Endothelial cell of umbilical vein (primary cell): ENCODE measurements at regions not wholly inside any gene's neighbourhood (a gene's known extent, or its start where the extent isn't known, plus 50 kb on each side); places are given as distances from the start of the nearest gene placed in this dataset.

Experiments used
- BruUV-seq: library from RNA; stranded (reverse); fragments of 400-500 nt; replicated peaks from 2 replicates; lab custom pipeline; 2021; lab: Mats Ljungman, UMichigan
- CTCF ChIA-PET: fragments of 300-600, 350-600 bp; sonication (Branson Sonifier 250); formaldehyde crosslinking; loops from one replicate; lab custom pipeline; 2021; ENCODE audit warnings: antibody characterized with exemption, inconsistent platforms; lab: Charles Lee
- POLR2A ChIA-PET: fragments of 300-600, 350-600 bp; sonication (Branson Sonifier 250); formaldehyde crosslinking; loops from one replicate; lab custom pipeline; 2021; ENCODE audit warnings: antibody characterized with exemption, inconsistent platforms; lab: Charles Lee
- DNase-seq: peaks from one replicate; pipeline ENCODE4 v3.0.0-alpha.2; 2011; ENCODE audit warnings: low read depth, low spot score
- FAIRE-seq: peaks from 2 replicates; lab custom pipeline; 2011; peaks lifted over from hg19 to GRCh38; lab: Jason Lieb, UNC
- H2AFZ ChIP-seq: 2 replicates; pipeline ENCODE4 v1.6.0; 2012; ENCODE audit warnings: low read depth, low read length, control low read depth, inconsistent platforms
- H3K27ac ChIP-seq: 2 replicates; pipeline ENCODE4 v1.5.1; 2011; ENCODE audit warnings: low read depth, mild to moderate bottlenecking, control low read depth, low read length, moderate library complexity; ENCODE audit not compliant: insufficient read depth
- H3K27me3 ChIP-seq, 2 experiments: 2 replicates each; pipeline versions ENCODE4 v1.6.0 to v1.6.1; 2011; ENCODE audit warnings: low read length in 2 of 2, mixed read lengths in 1 of 2; ENCODE audit not compliant: control insufficient read depth in 2 of 2, insufficient read depth in 2 of 2
- H3K36me3 ChIP-seq, 2 experiments: 2 replicates in 1 of 2; 3 replicates in 1 of 2; pipeline ENCODE4 v1.5.1; 2011; ENCODE audit warnings: low read length in 2 of 2, mild to moderate bottlenecking in 1 of 2, moderate library complexity in 1 of 2; ENCODE audit not compliant: control insufficient read depth in 2 of 2, insufficient read depth in 2 of 2; ENCODE audit errors: extremely low read depth in 1 of 2
- H3K4me1 ChIP-seq: 3 replicates; pipeline ENCODE4 v1.5.1; 2011; ENCODE audit warnings: mild to moderate bottlenecking, low read length; ENCODE audit not compliant: control insufficient read depth, insufficient read depth; ENCODE audit errors: extremely low read depth
- H3K4me2 ChIP-seq: 2 replicates; pipeline ENCODE4 v1.6.1; 2011; ENCODE audit warnings: low read length, control low read depth, mixed read lengths; ENCODE audit not compliant: insufficient read depth
- H3K4me3 ChIP-seq, 3 experiments: fragments of 200-600 bp in 1 of 3; sonication (generic), shearing (Covaris generic) in 1 of 3; replicated peaks in 1 of 3; 2 replicates each; pipeline ENCODE4 v1.5.1; 2011 to 2016; ENCODE audit warnings: control low read depth in 3 of 3, low read length in 3 of 3, mild to moderate bottlenecking in 2 of 3, inconsistent platforms in 1 of 3, low read depth in 1 of 3, moderate library complexity in 1 of 3; ENCODE audit not compliant: insufficient read depth in 1 of 3
- H3K79me2 ChIP-seq: 2 replicates; pipeline ENCODE4 v1.6.0; 2012; ENCODE audit warnings: low read length, inconsistent platforms; ENCODE audit not compliant: control insufficient read depth, insufficient read depth
- H3K9ac ChIP-seq: replicated peaks from 2 replicates; pipeline ENCODE3; 2011; ENCODE audit warnings: low read length, control low read depth; ENCODE audit not compliant: insufficient read depth; ENCODE audit errors: extremely low read depth
- H3K9me1 ChIP-seq: replicated peaks from 3 replicates; pipeline ENCODE4 v1.6.0; 2011; ENCODE audit warnings: mild to moderate bottlenecking, low read length; ENCODE audit not compliant: control insufficient read depth, insufficient read depth; ENCODE audit errors: extremely low read depth
- H3K9me3 ChIP-seq: replicated peaks from 2 replicates; pipeline ENCODE4 v1.5.1; 2012; ENCODE audit warnings: low read length, inconsistent platforms; ENCODE audit not compliant: control insufficient read depth, insufficient read depth
- H4K20me1 ChIP-seq: replicated peaks from 2 replicates; pipeline ENCODE3; 2011; ENCODE audit warnings: mild to moderate bottlenecking, low read length; ENCODE audit not compliant: control insufficient read depth, insufficient read depth; ENCODE audit errors: extremely low read depth
- EZH2 ChIP-seq: IDR thresholded peaks from 2 replicates; pipeline ENCODE4 v1.6.1; 2012; ENCODE audit warnings: borderline replicate concordance, low read depth, mild to moderate bottlenecking, moderate library complexity, low read length, inconsistent platforms; ENCODE audit not compliant: severe bottlenecking
- FOS ChIP-seq: IDR thresholded peaks from 2 replicates; pipeline ENCODE4 v1.6.1; 2011; ENCODE audit warnings: mild to moderate bottlenecking, low read length, moderate library complexity, borderline replicate concordance; ENCODE audit not compliant: insufficient read depth
- GATA2 ChIP-seq: IDR thresholded peaks from 2 replicates; pipeline ENCODE4 v1.7.0; 2011; ENCODE audit warnings: low read depth, mild to moderate bottlenecking, moderate library complexity, mixed read lengths, low read length; ENCODE audit not compliant: insufficient read length, insufficient read depth
- JUN ChIP-seq: IDR thresholded peaks from 2 replicates; pipeline ENCODE4 v1.6.1; 2011; ENCODE audit warnings: borderline replicate concordance, low read depth; ENCODE audit not compliant: insufficient read length, insufficient read depth
- MYC ChIP-seq: IDR thresholded peaks from one replicate; pipeline ENCODE4 v1.6.1; 2011; ENCODE audit warnings: mild to moderate bottlenecking, low read depth, low read length
- POLR2A ChIP-seq: IDR thresholded peaks from 2 replicates; pipeline ENCODE4 v1.6.1; 2012; ENCODE audit warnings: low read depth, mild to moderate bottlenecking, control low read depth, low read length
- POLR2AphosphoS5 ChIP-seq: IDR thresholded peaks from 2 replicates; pipeline ENCODE4 v1.6.1; 2012; ENCODE audit warnings: low read depth, mild to moderate bottlenecking, control low read depth, low read length, moderate library complexity; ENCODE audit not compliant: insufficient read depth
- dilution Hi-C: fragments of 300-500 bp; cut with MboI; formaldehyde crosslinking; loops from one replicate; pipeline ENCODE4 v1.15.0; 2019; ENCODE audit warnings: low sequenced_read_pairs; ENCODE audit not compliant: extremely low pct_ligation_motif_present
- intact Hi-C: fragments of 100-400 bp; cut with micrococcal nuclease; formaldehyde crosslinking; loops from one replicate; pipeline ENCODE4 v1.10.0; 2022
- TF ChIP-seq, protein P1 (sequence below), 2 donors: IDR thresholded peaks; 1 replicate in 1 of 2; 2 replicates in 1 of 2; pipeline ENCODE4 v1.5.1; 2011; ENCODE audit warnings: low read length in 2 of 2, mild to moderate bottlenecking in 2 of 2, moderate library complexity in 2 of 2, control low read depth in 1 of 2, inconsistent platforms in 1 of 2, low read depth in 1 of 2; ENCODE audit not compliant: insufficient read depth in 1 of 2; ENCODE audit errors: extremely low read depth in 1 of 2
- TF ChIP-seq, protein P2 (sequence below): IDR thresholded peaks from 2 replicates; pipeline ENCODE4 v1.6.1; 2011; ENCODE audit not compliant: insufficient read depth, insufficient read length

DNA sequence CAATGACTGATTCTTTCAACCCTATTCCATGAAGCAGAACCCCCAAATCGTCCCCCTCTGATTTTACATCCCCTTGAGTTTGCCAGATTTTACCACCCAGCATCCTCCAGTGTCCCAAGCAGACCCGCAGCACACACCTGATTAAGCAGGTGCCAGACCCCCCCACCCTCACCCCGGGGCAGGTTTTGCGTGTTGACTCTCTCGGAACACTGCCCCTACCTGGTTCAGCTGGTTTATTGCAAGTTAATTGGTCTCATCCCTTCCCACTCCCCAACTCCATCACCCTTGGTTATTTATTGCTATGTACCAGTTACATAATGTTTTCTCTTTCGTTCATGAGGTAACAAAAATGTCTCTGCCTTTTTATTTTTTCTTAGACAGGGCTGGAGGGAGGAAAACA, 258.4 kb downstream of the BCOR start:
- intact Hi-C loops (no loop called here), dilution Hi-C loops (no loop called here)
- H3K27me3 ChIP-seq, result no peaks in the 10 kb centered on the region
- H3K4me2 ChIP-seq, result no peak overlapping the region
- H3K27ac ChIP-seq, result no peak overlapping the region
- H3K9me1 ChIP-seq, result peaks cover 2% of the 10 kb centered on the region
- no peak overlapping the region for H3K9ac ChIP-seq
- no peaks in the 10 kb centered on the region for H4K20me1 ChIP-seq
- H2AFZ ChIP-seq, result no peak overlapping the region
- no peak for TF ChIP-seq FOS
- no peak for TF ChIP-seq EZH2
- no peak for TF ChIP-seq POLR2AphosphoS5
- no peak for TF ChIP-seq GATA2
- TF ChIP-seq POLR2A, result no peak
- TF ChIP-seq, protein P1, sequence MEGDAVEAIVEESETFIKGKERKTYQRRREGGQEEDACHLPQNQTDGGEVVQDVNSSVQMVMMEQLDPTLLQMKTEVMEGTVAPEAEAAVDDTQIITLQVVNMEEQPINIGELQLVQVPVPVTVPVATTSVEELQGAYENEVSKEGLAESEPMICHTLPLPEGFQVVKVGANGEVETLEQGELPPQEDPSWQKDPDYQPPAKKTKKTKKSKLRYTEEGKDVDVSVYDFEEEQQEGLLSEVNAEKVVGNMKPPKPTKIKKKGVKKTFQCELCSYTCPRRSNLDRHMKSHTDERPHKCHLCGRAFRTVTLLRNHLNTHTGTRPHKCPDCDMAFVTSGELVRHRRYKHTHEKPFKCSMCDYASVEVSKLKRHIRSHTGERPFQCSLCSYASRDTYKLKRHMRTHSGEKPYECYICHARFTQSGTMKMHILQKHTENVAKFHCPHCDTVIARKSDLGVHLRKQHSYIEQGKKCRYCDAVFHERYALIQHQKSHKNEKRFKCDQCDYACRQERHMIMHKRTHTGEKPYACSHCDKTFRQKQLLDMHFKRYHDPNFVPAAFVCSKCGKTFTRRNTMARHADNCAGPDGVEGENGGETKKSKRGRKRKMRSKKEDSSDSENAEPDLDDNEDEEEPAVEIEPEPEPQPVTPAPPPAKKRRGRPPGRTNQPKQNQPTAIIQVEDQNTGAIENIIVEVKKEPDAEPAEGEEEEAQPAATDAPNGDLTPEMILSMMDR (IDR thresholded peaks at IDR 0.05; ENCODE audit: extremely low read depth in 1 of 2, insufficient read depth in 1 of 2, low read depth in 1 of 2, low read length in 2 of 2), result no peak
- TF ChIP-seq, protein P2, sequence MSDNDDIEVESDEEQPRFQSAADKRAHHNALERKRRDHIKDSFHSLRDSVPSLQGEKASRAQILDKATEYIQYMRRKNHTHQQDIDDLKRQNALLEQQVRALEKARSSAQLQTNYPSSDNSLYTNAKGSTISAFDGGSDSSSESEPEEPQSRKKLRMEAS, result no peak
- no peak for TF ChIP-seq MYC
- no peak for TF ChIP-seq JUN
- H3K36me3 ChIP-seq, result no peaks in the 10 kb centered on the region
- no peak for FAIRE-seq
- POLR2A ChIA-PET, result no interaction called here
- H3K79me2 ChIP-seq, result no peaks in the 10 kb centered on the region
- H3K9me3 ChIP-seq, result no peaks in the 10 kb centered on the region
- no TSS peak for BruUV-seq
- DNase-seq, result no peak
- CTCF ChIA-PET, result interaction anchor here (1.2 to 1.3 kb wide), 2 partner anchors 16 to 103 kb away, joined by 3 read pairs; no protein-coding TSS in a partner anchor
- no peaks in the 10 kb centered on the region for H3K4me1 ChIP-seq
- H3K4me3 ChIP-seq, result no peak overlapping the region
